Activated gamma-delta T cell treated with anti-CD3 and anti-CD28 coated beads, Interleukin-2, amount 50 U/mL, for 16 hours (primary cell): ENCODE measurements at regions not wholly inside any gene's neighbourhood (a gene's known extent, or its start where the extent isn't known, plus 50 kb on each side); places are given as distances from the start of the nearest gene placed in this dataset.

Experiments used
- DNase-seq: peaks from one replicate; pipeline ENCODE4 v3.0.0-alpha.2; 2020; ENCODE audit warnings: low read depth

DNA sequence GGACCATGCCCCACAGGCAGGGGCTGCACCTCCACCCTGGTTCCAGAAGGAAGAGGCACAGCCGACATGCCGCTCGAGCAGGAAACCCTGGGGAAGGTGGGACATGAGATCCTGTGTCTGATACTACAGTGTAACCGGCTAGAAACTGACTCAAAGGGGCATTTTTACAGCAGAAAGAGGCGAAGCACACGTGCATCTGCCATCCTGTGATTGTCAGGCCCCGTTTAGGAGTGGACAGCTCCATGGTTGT lies 62.7 kb downstream of the SIK1 start:
- no peak for DNase-seq

DNA sequence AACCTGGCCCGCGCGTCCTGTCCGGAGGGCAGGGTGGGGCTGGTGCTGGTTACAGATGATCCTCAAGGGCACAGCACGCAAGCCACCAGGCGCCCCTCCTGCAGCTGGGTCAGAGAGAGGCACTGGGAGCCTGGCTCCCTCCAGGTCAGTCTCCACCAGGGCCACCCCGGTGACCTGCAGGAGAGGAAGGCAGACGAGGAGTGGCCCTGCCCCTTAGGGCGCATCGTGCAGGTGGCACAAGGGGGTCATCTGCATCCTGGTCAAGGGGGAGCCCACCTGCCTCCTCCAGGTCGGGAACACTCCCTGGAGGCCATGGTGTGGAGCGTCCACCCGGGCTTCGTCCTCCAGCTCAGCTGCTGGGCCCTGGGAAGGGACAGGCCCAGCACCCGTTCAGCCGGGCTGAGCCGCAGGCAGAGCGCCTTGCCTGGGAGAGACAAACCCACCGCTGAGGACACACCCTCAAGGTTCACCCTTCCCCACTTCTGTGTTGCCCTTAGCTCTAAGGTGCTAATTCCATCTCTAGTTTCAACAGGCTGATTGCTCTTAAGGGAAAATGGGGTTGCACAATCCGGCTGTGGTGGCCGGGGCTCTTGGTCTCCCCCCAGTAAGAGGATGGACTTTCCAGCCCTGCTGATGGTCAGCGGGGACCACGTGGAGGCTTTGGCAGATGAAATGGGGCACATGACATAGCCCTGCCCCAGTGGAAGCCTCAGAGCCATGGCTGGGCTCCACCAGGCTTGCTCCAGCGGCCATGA lies 63.2 kb downstream of the SIK1 start:
- no peak for DNase-seq

DNA sequence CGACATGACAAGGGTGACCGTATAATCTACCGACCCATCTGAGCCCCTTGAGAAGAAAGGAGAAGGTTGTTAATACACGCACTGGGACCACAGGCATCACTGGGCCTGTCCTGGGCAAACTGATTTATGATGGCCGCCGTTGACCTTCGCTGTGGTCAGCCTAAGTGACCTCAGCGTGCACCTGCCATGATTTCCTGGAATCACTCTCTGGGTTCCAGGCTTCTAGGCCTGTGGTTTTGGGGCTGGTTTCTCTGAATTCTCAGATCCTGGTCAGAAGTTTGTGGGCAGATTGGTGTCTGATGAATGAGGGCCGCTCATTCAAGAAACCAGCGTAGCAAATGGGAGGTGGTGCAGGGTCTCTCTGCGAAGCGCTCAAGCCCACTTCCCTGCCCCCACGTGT lies 64.0 kb downstream of the SIK1 start:
- no peak for DNase-seq

DNA sequence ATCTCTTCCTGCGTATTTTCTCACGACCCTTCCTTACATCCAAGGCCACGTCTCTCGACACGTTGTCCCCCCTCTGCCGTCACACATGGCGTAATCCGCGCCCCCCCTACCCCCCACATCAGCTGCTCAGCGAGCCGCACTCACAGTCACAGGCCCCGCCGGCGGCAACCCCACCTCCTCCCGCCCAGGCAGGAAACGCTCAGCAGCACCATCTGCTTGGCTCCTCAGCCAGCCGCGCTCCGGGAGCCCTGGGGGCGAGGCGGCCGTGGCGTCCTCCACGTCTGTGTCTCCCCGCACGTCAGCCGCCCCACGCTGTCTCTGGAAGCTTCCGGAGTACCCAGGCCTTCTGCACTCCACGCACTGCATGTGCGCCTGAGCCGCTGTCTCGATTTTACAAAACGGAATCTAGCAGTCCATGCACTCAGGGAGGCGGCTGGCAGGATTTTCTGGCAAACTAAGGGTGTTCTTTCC lies 64.6 kb downstream of the SIK1 start:
- DNase-seq = peak; percentile 69

DNA sequence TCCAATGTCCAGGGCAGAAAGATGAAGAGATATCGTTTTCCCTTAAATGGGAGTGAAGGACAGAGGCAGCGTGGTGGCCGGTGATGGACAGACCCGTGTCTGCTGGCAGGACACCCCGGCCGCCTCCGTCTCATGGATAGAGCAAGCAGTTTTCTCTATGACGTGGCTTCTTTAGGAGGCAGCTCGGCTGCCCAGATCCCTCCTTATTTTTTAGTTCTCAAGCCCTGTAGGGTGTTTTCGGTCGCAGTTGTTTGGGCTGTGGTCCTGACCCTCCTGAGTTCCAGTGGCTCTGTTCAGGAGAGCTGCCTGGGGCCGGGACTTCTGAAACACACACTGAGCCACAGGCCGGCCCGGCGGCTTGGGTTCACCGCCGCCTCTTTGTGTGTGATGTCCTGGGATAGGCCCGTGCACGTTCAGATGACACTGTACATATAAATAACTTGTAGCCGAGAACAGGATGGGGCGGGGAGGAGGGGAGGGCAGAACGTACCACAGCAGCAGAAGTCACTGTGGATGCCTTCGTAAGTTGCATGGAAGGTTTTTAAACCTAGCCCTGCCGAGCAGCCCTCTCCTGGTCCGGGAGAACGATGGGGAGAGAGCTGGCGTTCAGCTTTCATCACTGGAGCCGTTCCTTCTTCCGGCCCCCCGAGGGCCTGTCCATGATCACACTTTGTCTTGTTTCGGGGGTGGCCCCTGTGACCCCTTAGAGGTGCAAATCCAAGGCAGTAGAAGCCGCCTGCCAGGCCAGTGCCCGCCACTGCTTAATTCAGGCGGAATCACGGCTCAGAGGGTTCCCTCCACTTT lies 65.2 kb downstream of the SIK1 start:
- peak; percentile 16 for DNase-seq

DNA sequence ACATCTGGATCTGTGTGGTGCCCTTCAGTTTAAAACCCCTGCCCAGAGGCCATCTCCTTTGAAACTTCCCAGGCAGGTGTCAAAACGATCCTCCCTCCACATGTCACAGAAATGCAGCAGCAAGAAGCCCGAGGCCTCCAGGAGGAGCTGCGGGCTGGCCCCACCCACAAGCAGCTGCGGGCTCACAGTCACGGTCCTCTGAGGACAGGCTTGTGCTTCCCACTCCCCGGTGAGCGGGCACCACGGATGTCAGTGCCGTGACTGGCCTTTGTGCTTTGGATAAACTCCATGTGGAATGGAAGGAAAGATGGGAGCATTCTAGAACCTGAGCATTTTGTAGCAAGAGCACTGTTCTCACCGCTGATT lies 65.8 kb downstream of the SIK1 start:
- no peak for DNase-seq

DNA sequence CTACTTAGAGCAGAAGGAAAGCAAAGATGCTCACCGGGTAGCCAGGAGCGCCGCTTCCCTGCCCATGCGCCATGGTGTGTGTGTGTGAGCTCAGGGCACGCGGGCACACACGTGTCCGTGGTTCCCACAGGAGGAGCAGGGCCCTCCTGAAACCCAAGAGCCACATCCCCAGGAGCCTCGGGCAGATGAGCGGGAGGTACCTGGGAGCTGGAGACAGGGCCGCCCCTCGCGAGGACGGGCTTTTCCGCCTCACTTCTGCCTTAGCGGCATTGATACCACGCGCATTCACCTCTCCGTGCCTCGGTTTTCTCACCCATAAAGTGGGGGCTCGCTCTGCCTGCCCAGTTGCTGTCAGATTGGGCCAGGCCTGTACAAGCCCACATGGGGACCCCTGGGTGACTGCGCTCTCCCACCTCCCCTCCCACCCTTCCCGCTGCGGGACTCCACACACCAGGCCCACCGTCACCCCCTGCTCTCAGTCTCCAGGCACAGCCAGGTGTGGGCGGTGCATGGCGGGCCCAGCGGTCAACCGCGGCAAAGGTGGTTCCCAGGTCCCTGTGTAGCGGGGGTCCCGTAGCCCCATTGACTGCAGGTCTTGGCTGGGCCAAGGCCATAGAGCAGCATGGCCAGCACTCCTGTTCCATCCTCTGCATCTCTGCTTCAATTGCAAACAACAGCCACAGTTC lies 66.3 kb downstream of the SIK1 start:
- DNase-seq = no peak

DNA sequence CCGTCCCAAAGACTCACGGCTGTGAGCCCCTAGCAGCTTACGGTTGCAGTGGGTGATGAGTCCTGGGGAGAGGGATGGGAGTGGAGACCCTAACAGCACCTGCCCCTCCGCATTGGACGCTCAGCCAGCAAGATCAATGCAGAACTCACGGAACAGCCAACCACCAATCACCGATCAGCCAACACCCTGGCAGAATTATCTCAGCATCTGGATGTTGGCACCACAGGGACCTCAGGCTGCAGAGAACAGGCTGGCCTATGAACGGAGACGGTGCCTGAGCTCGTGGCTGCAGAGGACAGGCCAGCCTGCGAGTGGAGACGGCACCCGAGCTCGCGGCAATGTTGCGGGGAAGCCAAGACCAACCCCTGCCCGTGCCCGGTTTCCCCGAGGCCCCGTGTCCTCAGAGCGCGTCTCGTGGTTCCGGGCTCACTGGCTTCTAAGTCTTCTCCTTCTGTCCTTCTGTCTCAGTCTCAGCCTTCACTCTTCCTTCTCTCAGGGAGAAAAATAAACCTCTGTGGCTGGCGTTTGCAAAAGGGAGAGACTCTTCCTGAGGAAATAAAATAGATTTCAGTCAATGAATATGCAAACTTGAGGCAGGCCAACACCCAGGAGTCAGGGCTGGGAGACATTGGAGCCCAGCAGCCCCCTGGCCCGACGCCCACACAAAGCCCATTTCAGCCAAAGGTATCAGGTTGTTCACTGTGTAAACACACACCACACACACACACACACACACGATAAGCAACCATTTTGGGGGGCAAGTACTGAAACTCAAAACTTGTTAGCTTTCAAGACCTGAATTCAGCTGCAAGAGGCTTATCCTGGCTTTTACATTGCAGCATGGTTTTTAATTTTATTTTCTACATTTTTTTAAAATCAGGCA lies 67.8 kb downstream of the SIK1 start:
- DNase-seq = no peak

DNA sequence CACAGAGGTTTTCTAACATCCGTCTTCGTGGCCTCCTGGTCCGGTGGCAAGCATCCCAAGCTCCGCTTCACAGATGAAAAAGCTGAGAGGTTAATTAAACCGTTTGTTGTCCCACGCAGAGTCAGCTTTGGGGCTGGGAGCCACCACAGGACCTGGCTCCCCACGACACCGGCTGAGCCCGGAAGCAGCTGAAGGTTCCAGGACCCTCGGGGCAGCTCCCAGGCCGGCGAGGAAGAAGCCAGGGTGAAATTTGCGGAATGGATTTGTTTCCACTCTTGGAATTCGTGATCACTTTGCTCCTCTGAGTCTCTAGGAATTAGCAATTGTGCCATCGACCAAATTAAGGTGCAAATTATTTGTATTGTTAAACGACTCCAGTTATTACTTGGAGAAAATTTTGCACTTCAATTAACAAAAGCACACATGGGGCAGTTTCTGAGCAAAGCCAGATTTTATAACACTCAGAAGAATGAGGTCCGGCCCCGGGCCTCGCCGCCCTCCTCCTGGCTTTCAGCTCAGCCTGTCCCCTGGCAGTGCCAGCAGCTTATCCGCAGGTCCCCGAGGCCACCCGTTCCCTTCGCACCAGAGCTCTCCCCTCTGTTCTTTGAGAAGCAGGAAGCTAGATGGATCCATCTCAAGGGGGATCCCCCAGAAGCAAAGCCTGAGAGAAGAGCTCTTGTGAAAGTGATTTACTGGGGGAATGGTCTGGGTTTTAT lies 69.1 kb downstream of the SIK1 start:
- DNase-seq = no peak

DNA sequence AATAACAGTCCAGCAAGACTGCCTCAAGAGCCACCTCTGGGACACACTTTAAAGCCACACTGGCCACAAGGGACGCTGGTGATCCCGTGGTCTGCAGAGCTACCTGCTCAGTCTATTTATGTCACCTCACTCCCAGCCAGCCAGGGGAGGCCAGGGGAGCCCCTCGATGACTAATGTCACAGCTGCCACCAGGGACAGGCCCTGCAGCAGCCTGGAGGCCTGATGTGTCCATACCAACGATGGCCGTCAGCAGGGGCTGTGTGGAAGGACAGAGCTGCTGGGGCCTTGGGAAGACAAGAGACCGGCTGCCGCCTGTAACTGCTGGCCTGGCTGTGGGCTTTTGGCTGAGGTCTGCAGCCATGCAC lies 71.0 kb downstream of the SIK1 start:
- no peak for DNase-seq

DNA sequence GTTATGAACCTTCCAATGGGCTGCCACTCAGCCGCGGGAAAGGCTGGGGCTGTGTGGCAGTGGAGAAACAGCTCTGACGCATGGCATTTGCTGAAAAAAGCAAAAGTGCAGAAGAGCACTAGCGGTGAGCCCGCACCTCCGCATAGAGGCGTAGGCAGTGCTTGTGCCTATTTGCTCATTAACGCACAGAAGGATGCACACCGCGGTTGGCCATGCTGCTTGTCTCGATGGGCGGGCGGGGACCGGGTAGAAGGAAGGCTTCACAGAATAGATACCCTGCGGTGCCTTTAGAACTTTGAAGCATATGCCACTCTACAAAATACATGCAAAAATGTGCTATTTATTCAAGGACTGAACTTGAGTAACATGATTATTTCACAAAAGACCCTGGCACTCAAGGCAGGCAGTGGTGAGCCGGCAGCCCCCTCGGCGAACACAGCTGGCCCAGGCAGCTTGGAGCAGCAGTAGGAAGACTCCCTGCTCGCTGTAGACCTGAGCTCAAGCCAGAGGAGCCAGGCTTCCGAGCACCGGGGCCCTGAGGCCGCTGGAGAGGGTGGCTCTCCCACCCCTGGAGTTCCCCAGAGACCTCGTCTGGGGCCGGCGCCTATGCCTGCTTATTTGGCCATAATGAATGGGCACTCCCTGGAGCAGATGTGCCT lies 71.5 kb downstream of the SIK1 start:
- DNase-seq = no peak

DNA sequence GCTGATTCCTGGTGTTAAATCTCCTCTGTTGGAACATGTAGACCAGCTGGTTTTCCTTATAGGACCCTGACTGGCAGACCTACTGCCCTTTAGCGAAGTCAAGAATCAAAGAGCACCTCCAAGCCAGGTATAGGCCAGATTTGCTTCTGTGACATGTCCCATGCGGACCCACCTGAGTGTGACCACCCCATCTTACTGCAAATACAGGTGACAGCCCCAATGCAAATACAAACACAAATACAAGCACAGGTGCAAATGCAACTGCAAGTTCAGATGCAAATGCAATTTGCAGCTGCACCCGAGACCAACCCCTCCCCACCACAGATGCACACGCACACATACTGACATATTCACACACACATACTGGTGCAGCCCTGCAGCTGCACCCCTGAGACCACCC lies 72.3 kb downstream of the SIK1 start:
- no peak for DNase-seq

DNA sequence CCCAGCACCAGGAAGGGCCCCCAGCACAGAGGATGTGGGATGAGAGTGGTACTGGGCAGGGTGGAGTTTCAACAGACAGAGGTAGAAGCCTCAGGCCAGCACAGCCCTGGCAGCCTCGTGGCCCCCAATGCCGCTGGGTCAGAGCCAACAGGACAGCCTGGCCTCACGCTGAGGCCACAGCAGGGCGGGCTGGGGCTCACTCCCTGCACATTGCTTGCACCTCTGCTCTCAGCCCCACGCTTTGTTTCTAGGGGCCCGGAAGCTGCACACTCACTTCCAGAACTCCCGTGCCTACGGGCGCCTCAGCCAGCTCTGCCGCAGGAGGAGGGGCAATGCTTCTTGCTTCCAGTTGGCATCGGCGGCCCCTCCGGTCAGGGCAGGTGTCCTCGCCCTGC lies 72.9 kb downstream of the SIK1 start:
- no peak for DNase-seq

DNA sequence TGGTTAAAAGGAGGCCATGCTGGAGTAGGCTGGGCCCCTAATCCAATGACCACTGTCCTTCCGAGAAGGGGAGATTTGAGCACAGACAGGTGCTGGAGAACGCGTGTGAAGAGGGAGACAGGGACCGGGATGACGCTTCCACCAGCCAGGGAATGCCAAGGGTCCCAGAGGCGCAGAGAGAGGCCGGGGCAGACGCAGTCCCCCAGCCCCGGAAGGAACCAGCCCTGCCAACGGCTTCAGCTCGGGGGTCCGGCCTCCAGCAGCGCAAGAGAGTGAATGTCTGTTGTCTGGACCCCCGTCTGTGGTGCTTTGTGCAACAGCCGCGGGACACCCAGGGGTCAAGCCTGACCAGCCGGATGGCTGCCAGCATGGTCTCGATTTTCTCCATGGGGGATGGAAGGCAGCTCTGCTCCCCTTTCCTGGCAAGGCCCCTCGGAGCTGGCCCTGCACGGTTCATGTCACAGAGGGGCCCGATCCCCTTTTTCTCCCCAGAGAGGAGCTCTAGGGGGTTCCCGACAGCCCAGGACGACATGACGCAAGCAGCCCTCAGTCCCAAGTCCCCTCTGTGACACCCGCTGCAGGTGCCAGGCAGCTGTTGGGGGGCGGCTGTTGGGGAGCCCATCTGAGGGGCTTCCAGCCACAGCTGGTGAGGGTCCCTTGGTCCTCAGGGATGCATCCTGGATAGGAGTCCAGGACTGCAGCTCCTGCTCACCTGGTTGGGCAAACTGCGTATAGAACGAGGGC lies 73.5 kb downstream of the SIK1 start:
- no peak for DNase-seq

DNA sequence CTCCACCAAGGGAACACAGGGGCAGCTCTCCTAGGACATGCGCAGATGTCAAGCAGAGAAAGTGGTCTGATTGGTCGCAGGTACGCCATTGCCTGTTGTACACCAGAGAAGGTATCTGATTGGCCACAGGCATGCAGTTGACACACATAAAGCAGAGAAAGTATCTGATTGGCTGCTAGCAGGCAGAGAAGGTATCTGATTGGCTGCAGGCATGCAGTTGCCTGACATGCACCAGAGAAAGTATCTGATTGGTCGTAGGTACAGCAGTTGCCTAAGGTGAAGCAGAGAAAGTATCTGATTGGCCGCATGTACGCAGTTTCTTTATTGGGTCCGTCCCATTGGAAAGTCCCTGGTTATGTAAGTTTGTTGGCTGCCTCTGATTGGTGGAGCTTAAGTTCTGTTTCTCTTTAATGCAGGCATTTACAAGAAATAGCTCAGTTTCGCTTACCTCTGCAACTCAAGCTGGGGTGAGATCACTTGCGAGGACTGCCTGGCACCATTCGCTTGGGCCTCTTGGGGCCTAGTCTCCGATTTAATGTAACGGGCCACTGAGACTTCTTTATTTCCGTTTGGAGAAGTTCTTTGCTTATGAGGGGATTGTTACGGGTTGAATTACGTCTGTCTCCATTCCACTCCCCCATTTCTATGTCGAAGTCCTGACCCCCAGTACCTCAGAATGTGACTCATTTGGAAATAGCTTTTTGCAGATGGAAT lies 74.2 kb downstream of the SIK1 start:
- no peak for DNase-seq

DNA sequence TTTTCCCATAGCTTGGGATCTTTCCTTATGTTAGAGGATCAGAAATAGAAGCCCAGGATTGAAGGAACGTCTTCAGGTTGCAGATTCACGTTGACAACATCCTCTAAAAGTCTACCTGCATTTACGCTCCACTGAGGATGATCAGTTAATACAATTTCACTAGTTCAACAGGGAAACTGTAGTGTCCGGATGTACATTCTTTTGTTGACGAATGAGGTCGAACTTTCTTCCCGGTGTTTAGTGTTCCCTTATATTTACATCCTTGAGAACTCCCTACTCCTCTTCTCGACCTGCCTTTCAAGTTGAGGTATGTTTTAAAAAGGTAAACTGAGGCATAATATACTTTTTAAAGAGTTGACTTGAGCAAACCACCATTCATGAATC lies 74.8 kb downstream of the SIK1 start:
- no peak for DNase-seq

DNA sequence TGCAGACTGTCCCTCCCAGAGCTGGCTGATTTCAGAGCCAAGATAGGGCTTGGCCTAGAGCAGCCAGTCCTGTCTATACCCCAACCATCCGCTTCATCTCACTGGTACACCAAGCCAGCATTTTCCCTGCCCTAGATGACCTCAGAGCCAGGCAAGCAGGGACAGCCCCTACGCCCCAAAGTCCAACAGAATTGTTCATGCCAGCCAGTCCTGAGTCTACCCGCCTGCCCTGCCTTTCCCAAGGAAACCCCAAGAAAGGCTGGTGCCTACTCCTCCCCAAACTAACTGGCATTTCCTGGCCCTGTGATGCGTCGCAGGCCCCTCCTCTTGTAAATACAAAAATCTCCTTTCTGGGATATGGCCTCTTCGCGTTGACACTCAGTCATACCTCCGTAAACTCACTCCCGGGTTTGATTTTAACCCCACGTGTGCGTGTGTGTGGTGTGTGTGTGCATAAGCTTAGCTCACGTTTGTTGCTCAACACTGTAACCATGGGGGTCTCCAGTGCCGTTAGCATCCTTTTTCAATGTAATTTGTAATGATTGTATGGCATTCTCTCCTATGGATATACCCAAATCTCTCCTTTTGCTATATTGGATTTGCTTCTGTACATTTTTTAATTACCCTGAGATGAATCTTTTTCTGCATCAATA lies 75.3 kb downstream of the SIK1 start:
- DNase-seq = no peak

DNA sequence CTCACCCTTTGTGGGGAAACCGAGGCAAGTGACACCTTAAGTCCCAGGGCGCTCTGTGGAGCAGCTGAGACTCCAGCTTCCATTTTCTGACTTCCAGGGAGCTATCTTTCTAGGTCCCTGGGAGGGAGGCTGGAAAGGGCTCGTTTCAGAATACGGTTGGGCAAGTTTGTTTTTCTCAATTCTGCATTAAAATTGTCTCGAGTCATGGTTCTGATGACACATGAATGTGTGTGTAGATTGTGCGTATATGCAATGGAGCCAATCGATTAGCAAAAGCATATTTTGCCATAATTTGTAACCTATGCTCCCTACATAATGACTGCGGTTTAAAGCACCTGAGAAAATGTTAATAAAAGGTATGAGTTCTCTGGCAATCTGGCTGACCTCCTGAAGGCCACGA lies 77.3 kb downstream of the SIK1 start:
- DNase-seq = no peak

DNA sequence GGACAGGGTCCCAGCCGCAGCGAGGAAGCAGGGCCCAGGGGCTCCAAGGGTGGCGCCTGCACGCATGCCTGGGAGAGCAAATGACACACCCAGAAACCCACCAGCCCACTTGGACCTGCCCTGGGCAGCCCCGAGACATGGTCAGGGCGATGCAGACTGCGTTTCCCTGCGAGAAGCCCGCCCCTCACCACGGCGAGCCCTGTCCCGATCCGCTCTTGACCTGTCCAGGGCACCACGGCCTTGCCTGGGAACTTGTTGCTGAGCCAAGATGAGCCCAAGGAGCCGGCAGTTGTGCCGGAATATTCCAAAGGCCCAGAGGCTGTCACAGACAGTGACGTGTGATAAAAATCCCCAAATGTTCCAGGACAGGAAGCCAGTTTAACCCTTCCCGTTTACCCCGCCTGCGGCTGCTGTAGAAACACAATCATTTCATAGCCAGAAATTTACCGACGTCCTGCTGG lies 78.1 kb downstream of the SIK1 start:
- DNase-seq = no peak
